22Rv1 (cell line): ENCODE measurements at regions not wholly inside any gene's neighbourhood (a gene's known extent, or its start where the extent isn't known, plus 50 kb on each side); places are given as distances from the start of the nearest gene placed in this dataset.

Experiments
- H3K27ac ChIP-seq: fragments of 450-650 bp; 2 replicates; pipeline ENCODE4 v1.5.1; 2017
- CTCF ChIP-seq: fragments of 450-650 bp; IDR thresholded peaks from 2 replicates; pipeline ENCODE4 v1.5.1; 2017; ENCODE audit warnings: mild to moderate bottlenecking
- ZFX ChIP-seq: fragments of 450-650 bp; IDR thresholded peaks from 2 replicates; pipeline ENCODE4 v1.6.1; 2017; ENCODE audit warnings: antibody characterized with exemption, borderline replicate concordance

- TF ChIP-seq CTCF (no peak), ZFX (no peak)
Measured at GRCh38 chr6:47974106-47974505, 136.9 kb downstream of the PTCHD4 start.

GRCh38 chr6:47970826-47971225 is 140.2 kb downstream of the PTCHD4 start:
- TF ChIP-seq CTCF (no peak), ZFX (no peak)
- H3K27ac ChIP-seq: no peak overlapping the region

More at GRCh38 chr6:47974106-47974505, 136.9 kb downstream of the PTCHD4 start:
- H3K27ac ChIP-seq: no peak overlapping the region

- H3K27ac ChIP-seq: no peak overlapping the region
- TF ChIP-seq CTCF (no peak), ZFX (no peak)
Measured at GRCh38 chr6:47967843-47968242, 143.2 kb downstream of the PTCHD4 start.

GRCh38 chr6:47964969-47965368 is 146.0 kb downstream of the PTCHD4 start:
- TF ChIP-seq ZFX: no peak
- no peak for TF ChIP-seq CTCF
- H3K27ac ChIP-seq: no peak overlapping the region

- TF ChIP-seq ZFX (no peak), CTCF (no peak)
- H3K27ac ChIP-seq: no peak overlapping the region
Measured at GRCh38 chr6:47952640-47953039, 158.4 kb downstream of the PTCHD4 start.

- TF ChIP-seq ZFX: no peak
- no peak for TF ChIP-seq CTCF
- H3K27ac ChIP-seq: no peak overlapping the region
Measured at GRCh38 chr6:47944846-47945245, 163.0 kb downstream of the OPN5 start.

GRCh38 chr6:47938405-47938804 is 156.6 kb downstream of the OPN5 start:
- TF ChIP-seq CTCF: no peak
- TF ChIP-seq ZFX: no peak
- no peak overlapping the region for H3K27ac ChIP-seq
